NCI-H82 treated with DMSO at 0.1 percent for 48 hours (cell line): ENCODE measurements at regions not wholly inside any gene's neighbourhood (a gene's known extent, or its start where the extent isn't known, plus 50 kb on each side); places are given as distances from the start of the nearest gene placed in this dataset.

Experiments used
- DNase-seq: peaks from one replicate; lab custom pipeline; 2025; ENCODE audit not compliant: unreplicated experiment; lab: John Stamatoyannopoulos, UW

DNA sequence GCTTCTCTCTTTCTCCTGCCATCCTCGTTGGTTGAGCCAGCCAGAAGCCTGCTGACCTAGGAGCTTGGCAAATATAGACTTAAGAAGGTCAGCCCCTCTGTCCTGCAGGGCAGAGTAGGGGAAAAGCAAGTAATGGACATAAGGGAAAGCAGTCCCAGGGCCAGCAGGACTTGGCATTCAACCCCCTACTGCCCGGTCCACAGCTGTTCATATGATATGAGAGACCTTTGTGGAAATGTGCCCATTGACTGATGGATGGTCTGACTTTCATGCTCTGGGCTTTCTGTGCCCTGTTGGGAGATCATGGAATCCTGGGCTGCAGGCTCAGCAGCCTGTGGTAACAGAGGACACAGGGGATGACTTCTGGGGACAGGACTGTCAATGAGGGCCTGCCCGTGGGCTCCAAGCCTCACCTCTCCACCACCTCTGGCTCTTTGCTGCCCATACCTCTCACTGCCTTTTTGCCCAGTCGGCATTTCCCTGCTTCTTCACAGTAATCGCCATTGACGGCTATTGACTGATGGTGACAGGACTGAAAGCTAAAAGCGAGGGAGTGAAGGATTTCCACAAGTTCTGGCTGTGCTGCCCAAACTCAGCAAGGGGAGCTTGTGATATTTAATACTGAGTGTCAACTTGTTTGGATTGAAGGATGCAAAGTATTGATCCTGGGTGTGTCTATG, 60.0 kb upstream of the NMNAT3 start:
- no peak for DNase-seq

DNA sequence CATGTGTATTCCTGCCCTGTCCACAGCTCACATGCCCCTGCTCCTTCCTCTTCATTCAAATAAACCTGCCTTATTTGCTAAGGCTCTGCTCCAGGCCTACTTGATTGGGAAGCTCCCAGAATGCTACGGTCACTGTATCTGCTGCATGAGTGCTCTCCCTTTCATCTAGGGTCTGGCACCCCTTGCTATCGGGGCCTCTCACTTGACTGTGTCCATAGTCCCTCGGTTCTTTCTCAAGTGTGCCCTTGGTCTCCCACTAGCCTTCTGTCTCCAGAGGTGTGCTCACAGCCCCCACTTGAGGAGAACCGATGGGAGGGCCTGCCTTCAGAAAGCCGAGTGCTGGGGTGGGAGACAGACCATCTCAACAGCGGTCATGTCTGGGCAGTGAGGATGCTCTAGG, 57.4 kb upstream of the NMNAT3 start:
- no peak for DNase-seq

DNA sequence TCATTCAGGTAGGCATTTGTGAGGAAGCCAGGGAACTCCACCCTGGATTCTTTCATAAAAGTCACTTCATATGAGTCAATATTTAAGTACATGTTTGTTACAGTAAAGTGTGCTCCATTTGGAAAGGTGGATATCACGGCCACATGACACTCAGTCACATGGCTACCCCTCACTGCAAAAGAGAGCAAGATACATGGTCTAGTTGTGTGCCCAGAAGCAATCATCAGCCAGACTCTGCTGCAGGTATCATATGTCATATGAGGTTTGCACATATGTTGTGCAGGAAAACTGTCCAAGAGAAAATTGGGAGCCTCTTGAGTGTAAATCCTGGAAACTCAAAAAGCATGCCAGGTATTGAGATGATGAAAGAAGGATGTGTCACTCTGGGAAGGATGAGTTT, 55.0 kb upstream of the NMNAT3 start:
- no peak for DNase-seq

DNA sequence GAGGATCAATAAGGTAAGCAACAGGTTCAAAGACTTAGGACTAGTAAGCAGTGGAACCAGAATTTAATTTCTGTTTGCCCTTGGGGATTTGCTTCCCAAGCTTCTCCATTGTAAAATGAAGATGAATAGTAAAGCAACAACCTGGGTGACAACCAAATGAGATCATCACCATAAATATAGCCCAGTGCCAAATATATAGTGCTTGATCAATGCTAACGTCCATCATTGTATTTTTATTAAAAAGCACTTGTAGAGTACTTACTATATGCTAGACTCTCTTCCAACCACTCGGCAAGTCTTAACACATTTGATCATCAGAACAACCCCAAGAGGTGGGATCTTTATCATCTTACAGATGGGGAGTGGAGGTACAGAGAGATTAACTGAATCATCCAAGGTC, 51.5 kb upstream of the NMNAT3 start:
- DNase-seq: no peak

DNA sequence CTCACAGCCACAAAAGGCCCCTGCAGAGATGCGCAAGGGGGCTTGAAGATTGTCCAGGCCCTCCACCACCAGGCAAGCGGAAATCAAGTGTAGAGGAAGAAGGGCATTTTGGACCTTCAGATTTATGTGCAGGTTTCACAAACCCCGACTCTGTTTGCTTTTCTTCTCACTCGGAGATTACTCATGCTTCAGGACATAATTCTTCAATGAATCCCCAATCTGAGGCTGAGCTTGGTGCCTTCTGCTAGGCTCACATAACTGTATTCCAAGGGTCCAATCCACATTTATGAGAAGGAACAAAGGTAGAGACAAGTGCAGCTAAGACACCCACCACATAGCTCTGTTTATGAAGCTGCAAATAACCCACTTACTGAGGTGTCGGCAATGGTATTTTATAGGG, 50.6 kb upstream of the NMNAT3 start:
- no peak for DNase-seq
